ENCODE measurements at regions not wholly inside any gene's neighbourhood (a gene's known extent, or its start where the extent isn't known, plus 50 kb on each side); places are given as distances from the start of the nearest gene placed in this dataset.

DNA sequence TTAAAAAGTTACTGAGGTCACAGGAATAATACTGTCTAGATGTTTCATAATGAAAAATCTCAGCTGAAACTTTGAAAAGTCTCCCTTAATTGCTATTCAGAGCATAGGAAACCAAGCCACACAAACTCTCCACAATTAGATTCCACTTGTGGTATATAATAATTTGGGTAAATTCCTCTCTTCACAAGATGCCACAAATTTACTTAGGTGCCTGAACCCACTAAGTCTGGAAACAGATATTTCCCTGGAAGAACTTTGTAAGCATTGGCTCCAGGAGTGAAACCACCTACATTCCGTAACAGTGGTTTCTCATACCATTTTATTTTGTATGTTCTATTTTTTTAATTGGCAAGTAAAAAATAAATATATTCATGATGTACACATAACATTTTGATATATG is 493.4 kb downstream of the SEMA3D start:
- Histone ChIP-seq H3K9me3 (ENCODE audit: control insufficient read depth in 2 of 2, low read length in 2 of 2) (no peaks in the 10 kb centered on the region), H3K9ac (ENCODE audit: low read depth in 1 of 2, low read length in 2 of 2) (no peak overlapping the region), H3K4me1 (ENCODE audit: control insufficient read depth in 2 of 2, insufficient read depth in 2 of 2, low read length in 2 of 2) (no peaks in the 10 kb centered on the region), H3K4me3 (ENCODE audit: low read length in 2 of 2) (no peak overlapping the region), H3K36me3 (ENCODE audit: control insufficient read depth in 2 of 2, insufficient read depth in 2 of 2, low read length in 2 of 2) (no peaks in the 10 kb centered on the region), H3K27me3 (ENCODE audit: control insufficient read depth in 2 of 2, insufficient read depth in 2 of 2, low read length in 2 of 2) (no peaks in the 10 kb centered on the region), H3K27ac (ENCODE audit: low read depth in 2 of 2, low read length in 2 of 2) (no peak overlapping the region)

DNA sequence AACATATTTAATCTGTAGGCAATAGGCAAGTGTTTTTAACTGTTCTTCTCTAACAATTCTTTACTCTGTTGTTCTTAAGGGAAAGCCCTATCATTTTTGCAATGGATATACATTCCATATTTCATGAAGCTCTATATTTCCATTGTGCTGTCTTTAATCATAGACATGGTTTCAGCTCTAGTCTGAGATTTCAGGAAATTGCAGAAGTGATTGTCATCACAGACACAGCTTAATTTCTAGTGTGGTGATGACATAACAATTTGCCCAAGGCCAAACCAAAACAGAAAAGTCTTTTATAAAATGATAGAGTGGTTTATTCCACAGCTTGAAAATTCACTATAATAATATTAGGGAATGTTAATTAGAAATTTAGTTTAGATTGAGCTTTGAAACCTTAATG is 494.1 kb upstream of the SEMA3A start:
- Histone ChIP-seq H3K9ac (ENCODE audit: low read depth in 1 of 2, low read length in 2 of 2) (no peak overlapping the region), H3K9me3 (ENCODE audit: control insufficient read depth in 2 of 2, low read length in 2 of 2) (no peaks in the 10 kb centered on the region), H3K4me3 (ENCODE audit: low read length in 2 of 2) (no peak overlapping the region), H3K4me1 (ENCODE audit: control insufficient read depth in 2 of 2, insufficient read depth in 2 of 2, low read length in 2 of 2) (no peaks in the 10 kb centered on the region), H3K27ac (ENCODE audit: low read depth in 2 of 2, low read length in 2 of 2) (no peak overlapping the region), H3K27me3 (ENCODE audit: control insufficient read depth in 2 of 2, insufficient read depth in 2 of 2, low read length in 2 of 2) (no peaks in the 10 kb centered on the region), H3K36me3 (ENCODE audit: control insufficient read depth in 2 of 2, insufficient read depth in 2 of 2, low read length in 2 of 2) (no peaks in the 10 kb centered on the region)

DNA sequence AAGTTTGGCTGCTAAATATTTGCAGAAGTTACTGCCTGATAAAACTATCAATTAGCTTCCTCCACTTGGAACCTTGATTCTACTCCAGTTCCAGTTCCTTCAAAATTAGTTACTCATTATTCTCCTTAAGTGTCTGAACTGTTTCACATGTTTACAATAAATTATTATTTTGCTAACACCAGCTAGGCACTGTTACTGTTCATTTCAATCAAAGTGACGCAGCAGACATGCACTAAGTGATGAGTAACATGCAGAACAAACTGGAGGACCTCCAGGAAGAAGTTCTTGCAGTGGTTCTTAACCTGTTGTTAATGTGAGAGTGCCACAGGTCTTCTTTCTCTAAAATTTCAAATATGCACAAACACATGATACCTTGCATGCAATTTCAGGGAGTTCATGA is 491.8 kb upstream of the SEMA3A start:
- no peak overlapping the region for H3K27ac ChIP-seq (ENCODE audit: low read depth in 2 of 2, low read length in 2 of 2)
- H3K4me3 ChIP-seq (ENCODE audit: low read length in 2 of 2), result no peak overlapping the region
- no peaks in the 10 kb centered on the region for H3K27me3 ChIP-seq (ENCODE audit: control insufficient read depth in 2 of 2, insufficient read depth in 2 of 2, low read length in 2 of 2)
- no peaks in the 10 kb centered on the region for H3K4me1 ChIP-seq (ENCODE audit: control insufficient read depth in 2 of 2, insufficient read depth in 2 of 2, low read length in 2 of 2)
- H3K9me3 ChIP-seq (ENCODE audit: control insufficient read depth in 2 of 2, low read length in 2 of 2), result no peaks in the 10 kb centered on the region
- no peaks in the 10 kb centered on the region for H3K36me3 ChIP-seq (ENCODE audit: control insufficient read depth in 2 of 2, insufficient read depth in 2 of 2, low read length in 2 of 2)
- no peak overlapping the region for H3K9ac ChIP-seq (ENCODE audit: low read depth in 1 of 2, low read length in 2 of 2)

DNA sequence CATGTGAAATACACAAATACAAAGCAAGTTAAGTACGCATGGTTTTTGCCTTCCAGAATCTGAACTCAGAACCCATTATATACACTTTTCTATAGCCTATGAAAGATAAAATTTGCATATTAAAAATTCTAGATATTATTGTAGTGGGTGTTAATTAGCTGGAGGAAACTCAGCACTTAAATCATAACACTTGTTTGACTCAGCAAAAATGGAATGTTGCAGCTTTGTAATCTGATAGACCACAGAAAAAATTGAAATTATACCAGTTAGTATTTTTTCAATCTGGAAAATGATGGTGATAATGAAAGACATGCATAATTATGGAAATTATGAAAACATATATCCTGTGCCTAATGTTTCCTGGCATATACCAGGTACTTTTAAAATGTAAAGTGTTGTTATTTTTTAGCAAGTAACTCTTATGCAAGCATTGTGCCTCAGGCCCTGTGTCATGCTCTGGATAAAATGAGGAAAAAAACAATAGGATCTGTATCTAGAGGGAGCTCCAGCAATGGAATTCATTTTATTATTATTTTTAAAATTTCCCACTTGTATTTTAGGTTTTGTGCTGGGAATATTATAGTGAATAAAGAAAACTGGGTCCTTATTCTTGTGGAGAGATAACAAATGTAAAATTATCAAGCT is 490.4 kb upstream of the SEMA3A start:
- Histone ChIP-seq H3K4me1 (ENCODE audit: control insufficient read depth in 2 of 2, insufficient read depth in 2 of 2, low read length in 2 of 2) (no peaks in the 10 kb centered on the region), H3K36me3 (ENCODE audit: control insufficient read depth in 2 of 2, insufficient read depth in 2 of 2, low read length in 2 of 2) (no peaks in the 10 kb centered on the region), H3K27ac (ENCODE audit: low read depth in 2 of 2, low read length in 2 of 2) (no peak overlapping the region), H3K9me3 (ENCODE audit: control insufficient read depth in 2 of 2, low read length in 2 of 2) (no peaks in the 10 kb centered on the region), H3K9ac (ENCODE audit: low read depth in 1 of 2, low read length in 2 of 2) (no peak overlapping the region), H3K4me3 (ENCODE audit: low read length in 2 of 2) (no peak overlapping the region), H3K27me3 (ENCODE audit: control insufficient read depth in 2 of 2, insufficient read depth in 2 of 2, low read length in 2 of 2) (no peaks in the 10 kb centered on the region)

DNA sequence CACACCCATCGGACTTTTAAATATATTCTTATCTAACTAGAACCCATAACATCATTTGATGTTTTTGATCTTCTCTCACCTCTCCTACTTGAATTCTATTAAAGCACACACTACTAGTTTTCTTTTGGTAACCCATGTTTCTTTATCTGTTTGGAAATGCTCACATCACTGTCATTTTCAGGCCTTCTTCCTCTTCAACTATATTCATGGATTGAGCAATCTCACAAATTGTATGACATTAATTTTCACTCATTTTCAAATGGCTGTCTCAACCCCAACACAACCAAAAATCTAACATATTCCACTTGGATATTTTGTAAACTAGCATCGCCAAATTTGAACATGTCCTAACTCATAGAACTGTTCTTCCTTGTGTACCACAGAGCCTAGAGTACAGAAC is 488.0 kb upstream of the SEMA3A start:
- H3K4me1 ChIP-seq (ENCODE audit: control insufficient read depth in 2 of 2, insufficient read depth in 2 of 2, low read length in 2 of 2), result no peaks in the 10 kb centered on the region
- no peaks in the 10 kb centered on the region for H3K9me3 ChIP-seq (ENCODE audit: control insufficient read depth in 2 of 2, low read length in 2 of 2)
- H3K27me3 ChIP-seq (ENCODE audit: control insufficient read depth in 2 of 2, insufficient read depth in 2 of 2, low read length in 2 of 2), result no peaks in the 10 kb centered on the region
- no peaks in the 10 kb centered on the region for H3K36me3 ChIP-seq (ENCODE audit: control insufficient read depth in 2 of 2, insufficient read depth in 2 of 2, low read length in 2 of 2)
- H3K27ac ChIP-seq (ENCODE audit: low read depth in 2 of 2, low read length in 2 of 2), result no peak overlapping the region
- H3K9ac ChIP-seq (ENCODE audit: low read depth in 1 of 2, low read length in 2 of 2), result no peak overlapping the region
- no peak overlapping the region for H3K4me3 ChIP-seq (ENCODE audit: low read length in 2 of 2)

DNA sequence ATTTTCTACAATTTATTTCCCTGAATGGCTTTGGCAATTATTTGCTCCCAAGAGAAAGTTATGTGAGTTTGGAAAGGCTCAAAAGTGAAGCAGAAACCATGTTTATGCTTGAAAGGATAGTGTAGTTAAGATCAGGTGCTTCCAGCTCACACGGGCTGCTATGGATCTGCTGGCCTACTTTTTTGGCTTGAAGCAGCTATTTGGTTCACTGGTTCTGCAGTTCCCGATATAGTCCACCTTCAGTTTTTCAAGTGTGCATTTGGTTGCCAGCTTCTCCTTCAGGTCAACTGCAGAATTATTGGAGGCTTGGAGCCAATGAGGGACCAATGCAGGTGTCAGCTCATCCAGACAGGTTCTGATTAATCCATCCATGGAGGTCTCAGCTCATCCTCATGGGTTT is 484.3 kb upstream of the SEMA3A start:
- Histone ChIP-seq H3K36me3 (ENCODE audit: control insufficient read depth in 2 of 2, insufficient read depth in 2 of 2, low read length in 2 of 2) (no peaks in the 10 kb centered on the region), H3K4me1 (ENCODE audit: control insufficient read depth in 2 of 2, insufficient read depth in 2 of 2, low read length in 2 of 2) (no peaks in the 10 kb centered on the region), H3K9ac (ENCODE audit: low read depth in 1 of 2, low read length in 2 of 2) (no peak overlapping the region), H3K27ac (ENCODE audit: low read depth in 2 of 2, low read length in 2 of 2) (no peak overlapping the region), H3K27me3 (ENCODE audit: control insufficient read depth in 2 of 2, insufficient read depth in 2 of 2, low read length in 2 of 2) (no peaks in the 10 kb centered on the region), H3K9me3 (ENCODE audit: control insufficient read depth in 2 of 2, low read length in 2 of 2) (no peaks in the 10 kb centered on the region), H3K4me3 (ENCODE audit: low read length in 2 of 2) (no peak overlapping the region)

DNA sequence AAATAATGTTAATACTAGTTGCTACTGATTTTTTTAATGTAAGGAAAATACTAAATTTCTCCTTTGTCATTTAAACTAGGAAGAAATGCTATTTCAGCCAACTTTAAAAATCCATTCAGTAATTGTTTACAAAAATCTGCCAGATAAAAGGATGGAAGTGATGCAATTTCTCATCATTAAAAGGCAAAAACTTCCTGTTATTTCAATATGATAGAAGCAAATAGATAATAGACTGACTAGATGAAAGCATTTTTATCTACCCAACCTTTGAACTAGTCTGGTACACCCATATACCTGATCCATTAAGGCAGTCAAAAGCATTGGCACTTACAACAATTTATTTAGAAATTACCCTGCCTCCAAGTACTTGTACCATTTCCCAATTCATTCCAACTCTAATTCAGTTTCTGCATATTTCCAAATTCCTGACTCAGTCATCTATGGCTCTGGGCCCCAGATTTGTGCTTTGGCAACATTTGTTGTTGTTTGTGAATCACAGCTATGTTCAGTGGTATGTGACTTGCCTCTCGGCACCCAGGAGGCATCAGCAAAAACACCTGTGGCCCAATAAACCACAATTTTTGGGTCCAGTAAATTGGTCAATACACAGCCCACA is 482.6 kb upstream of the SEMA3A start:
- Histone ChIP-seq H3K9ac (ENCODE audit: low read depth in 1 of 2, low read length in 2 of 2) (no peak overlapping the region), H3K27ac (ENCODE audit: low read depth in 2 of 2, low read length in 2 of 2) (no peak overlapping the region), H3K4me1 (ENCODE audit: control insufficient read depth in 2 of 2, insufficient read depth in 2 of 2, low read length in 2 of 2) (no peaks in the 10 kb centered on the region), H3K4me3 (ENCODE audit: low read length in 2 of 2) (no peak overlapping the region), H3K27me3 (ENCODE audit: control insufficient read depth in 2 of 2, insufficient read depth in 2 of 2, low read length in 2 of 2) (no peaks in the 10 kb centered on the region), H3K9me3 (ENCODE audit: control insufficient read depth in 2 of 2, low read length in 2 of 2) (no peaks in the 10 kb centered on the region), H3K36me3 (ENCODE audit: control insufficient read depth in 2 of 2, insufficient read depth in 2 of 2, low read length in 2 of 2) (no peaks in the 10 kb centered on the region)

DNA sequence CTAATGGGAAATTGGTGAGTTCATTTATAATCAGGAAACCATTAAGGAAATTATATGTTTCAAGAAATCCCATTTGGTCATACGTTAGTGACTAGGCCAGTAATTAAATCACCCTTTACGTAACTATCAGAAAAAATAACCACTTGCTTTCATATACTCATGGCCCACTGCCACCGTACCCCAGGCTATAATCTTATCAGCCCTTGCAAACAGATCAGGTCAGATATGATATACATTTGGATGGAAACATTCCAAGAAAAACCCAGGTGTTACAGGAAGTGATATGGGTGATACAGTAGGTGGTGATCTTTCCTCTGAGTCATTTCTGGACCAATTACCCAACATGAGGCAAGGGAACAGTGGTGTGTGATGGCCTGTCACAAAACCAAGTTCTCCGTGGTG is 481.0 kb upstream of the SEMA3A start:
- H3K27ac ChIP-seq (ENCODE audit: low read depth in 2 of 2, low read length in 2 of 2), result no peak overlapping the region
- H3K27me3 ChIP-seq (ENCODE audit: control insufficient read depth in 2 of 2, insufficient read depth in 2 of 2, low read length in 2 of 2), result no peaks in the 10 kb centered on the region
- H3K9me3 ChIP-seq (ENCODE audit: control insufficient read depth in 2 of 2, low read length in 2 of 2), result no peaks in the 10 kb centered on the region
- H3K4me3 ChIP-seq (ENCODE audit: low read length in 2 of 2), result no peak overlapping the region
- no peaks in the 10 kb centered on the region for H3K4me1 ChIP-seq (ENCODE audit: control insufficient read depth in 2 of 2, insufficient read depth in 2 of 2, low read length in 2 of 2)
- H3K36me3 ChIP-seq (ENCODE audit: control insufficient read depth in 2 of 2, insufficient read depth in 2 of 2, low read length in 2 of 2), result no peaks in the 10 kb centered on the region
- H3K9ac ChIP-seq (ENCODE audit: low read depth in 1 of 2, low read length in 2 of 2), result no peak overlapping the region

DNA sequence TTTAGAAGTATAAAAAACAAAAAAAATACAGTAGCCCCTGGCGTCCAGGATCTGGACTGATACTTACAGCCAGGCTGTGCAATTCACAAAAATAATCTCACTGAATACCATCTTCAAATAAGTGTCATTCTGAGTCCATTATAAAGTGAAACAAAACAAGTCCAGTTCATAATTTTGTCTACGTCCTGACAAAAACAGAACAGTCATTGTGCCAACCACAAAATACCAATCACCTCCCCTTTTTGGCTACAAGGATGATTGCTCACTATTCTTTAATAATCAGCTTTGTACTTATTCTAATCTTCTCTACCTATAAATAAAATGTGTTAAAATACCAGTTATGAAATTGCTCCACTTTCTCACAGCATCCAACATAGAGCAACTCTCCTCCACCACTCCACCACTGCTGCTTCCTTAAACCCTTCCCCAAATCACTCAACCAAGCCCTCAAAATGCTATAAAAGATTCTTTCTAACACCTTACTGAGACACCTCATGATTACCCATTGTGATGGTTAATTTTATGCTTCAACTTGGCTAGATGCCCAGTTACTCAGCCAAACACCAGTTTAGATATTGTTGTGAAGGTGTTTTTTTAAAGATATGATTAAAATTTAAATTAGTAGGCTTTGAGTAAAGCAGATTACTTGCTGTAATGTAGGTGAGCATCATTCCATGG is 479.8 kb upstream of the SEMA3A start:
- no peak overlapping the region for H3K27ac ChIP-seq (ENCODE audit: low read depth in 2 of 2, low read length in 2 of 2)
- no peaks in the 10 kb centered on the region for H3K36me3 ChIP-seq (ENCODE audit: control insufficient read depth in 2 of 2, insufficient read depth in 2 of 2, low read length in 2 of 2)
- no peaks in the 10 kb centered on the region for H3K9me3 ChIP-seq (ENCODE audit: control insufficient read depth in 2 of 2, low read length in 2 of 2)
- no peak overlapping the region for H3K4me3 ChIP-seq (ENCODE audit: low read length in 2 of 2)
- H3K27me3 ChIP-seq (ENCODE audit: control insufficient read depth in 2 of 2, insufficient read depth in 2 of 2, low read length in 2 of 2), result no peaks in the 10 kb centered on the region
- no peak overlapping the region for H3K9ac ChIP-seq (ENCODE audit: low read depth in 1 of 2, low read length in 2 of 2)
- H3K4me1 ChIP-seq (ENCODE audit: control insufficient read depth in 2 of 2, insufficient read depth in 2 of 2, low read length in 2 of 2), result no peaks in the 10 kb centered on the region

DNA sequence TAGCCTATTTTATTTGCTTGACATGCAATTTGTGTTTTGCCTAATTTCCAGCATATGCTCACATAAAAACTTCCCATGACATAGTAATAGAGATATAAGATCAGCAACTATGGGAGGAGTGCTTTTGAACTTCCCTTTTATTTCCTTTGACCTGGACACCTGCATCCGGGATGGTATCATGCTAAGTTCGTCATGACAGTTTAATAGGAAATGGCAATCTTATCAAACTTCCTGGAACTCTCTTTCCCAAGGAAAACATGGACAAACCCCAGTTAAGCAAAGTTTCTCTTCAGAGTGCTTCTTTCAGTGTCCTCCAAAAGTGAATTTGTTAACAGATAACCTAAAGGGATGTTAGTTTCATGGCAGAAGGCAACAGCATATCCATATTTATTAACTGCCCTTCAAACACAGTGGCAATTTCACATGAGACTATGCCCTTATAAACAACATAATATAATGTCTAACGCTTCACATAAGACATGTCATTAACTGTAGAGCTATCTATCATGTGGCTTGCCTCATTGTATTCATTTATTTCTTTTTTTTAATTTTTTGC is 474.7 kb upstream of the SEMA3A start:
- Histone ChIP-seq H3K27me3 (ENCODE audit: control insufficient read depth in 2 of 2, insufficient read depth in 2 of 2, low read length in 2 of 2) (no peaks in the 10 kb centered on the region), H3K27ac (ENCODE audit: low read depth in 2 of 2, low read length in 2 of 2) (no peak overlapping the region)

More for the DNA sequence above, 474.7 kb upstream of the SEMA3A start:
- no peaks in the 10 kb centered on the region for H3K9me3 ChIP-seq (ENCODE audit: control insufficient read depth in 2 of 2, low read length in 2 of 2)
- H3K4me3 ChIP-seq (ENCODE audit: low read length in 2 of 2), result no peak overlapping the region
- H3K36me3 ChIP-seq (ENCODE audit: control insufficient read depth in 2 of 2, insufficient read depth in 2 of 2, low read length in 2 of 2), result no peaks in the 10 kb centered on the region
- no peaks in the 10 kb centered on the region for H3K4me1 ChIP-seq (ENCODE audit: control insufficient read depth in 2 of 2, insufficient read depth in 2 of 2, low read length in 2 of 2)
- no peak overlapping the region for H3K9ac ChIP-seq (ENCODE audit: low read depth in 1 of 2, low read length in 2 of 2)
